HepG2 (cell line): ENCODE measurements at regions not wholly inside any gene's neighbourhood (a gene's known extent, or its start where the extent isn't known, plus 50 kb on each side); places are given as distances from the start of the nearest gene placed in this dataset.

ENCODE experiments used
- ATAC-seq: fragments of 200-7000 bp; cut with Tn5 transposase; 3 replicates; pipeline ENCODE4 v1.9.1; 2020; ENCODE audit warnings: mild to moderate bottlenecking, moderate library complexity
- BruUV-seq: library from RNA; stranded (reverse); fragments of 400-500 nt; replicated peaks from 2 replicates; lab custom pipeline; 2021; lab: Mats Ljungman, UMichigan
- CTCF ChIA-PET: fragments of 300-600 bp; formaldehyde crosslinking; extraction: SDS; loops from one replicate; lab custom pipeline; 2021; ENCODE audit warnings: low total read pairs, inconsistent platforms, low intra/inter-chr PET ratio; lab: Yijun Ruan, JAX
- POLR2A ChIA-PET: fragments of 350-600 bp; sonication (Branson Sonifier 250); formaldehyde crosslinking; loops from one replicate; lab custom pipeline; 2020; ENCODE audit warnings: antibody characterized with exemption, inconsistent platforms; lab: Yijun Ruan, JAX
- DNase-seq: peaks from one replicate; pipeline ENCODE4 v3.0.0-alpha.2; 2015; ENCODE audit warnings: low spot score
- FAIRE-seq: peaks from 3 replicates; lab custom pipeline; 2011; peaks lifted over from hg19 to GRCh38; lab: Jason Lieb, UNC
- H2AFZ ChIP-seq: one replicate; pipeline ENCODE4 v1.6.1; 2011; ENCODE audit warnings: low read length, inconsistent platforms
- H3K27ac ChIP-seq: fragments of 300-600 bp; 3 replicates; pipeline ENCODE4 v1.8.0; 2011; ENCODE audit warnings: mixed run types, mild to moderate bottlenecking, mixed read lengths, low read length, inconsistent platforms; ENCODE audit not compliant: insufficient read depth; ENCODE audit errors: extremely low read length
- H3K27me3 ChIP-seq, 2 experiments: fragments of 200-600 bp in 1 of 2; 2 replicates in 1 of 2; 3 replicates in 1 of 2; pipeline versions ENCODE4 v1.6.0 to v1.8.0; 2011; ENCODE audit warnings: low read length in 2 of 2, mild to moderate bottlenecking in 2 of 2, moderate library complexity in 2 of 2, inconsistent platforms in 1 of 2; ENCODE audit not compliant: insufficient read depth in 2 of 2, control insufficient read depth in 1 of 2
- H3K36me3 ChIP-seq, 2 experiments: fragments of 200-600 bp in 1 of 2; replicated peaks in 1 of 2; 2 replicates in 1 of 2; 3 replicates in 1 of 2; pipeline versions ENCODE4 v1.5.1 to v1.8.0; 2011; ENCODE audit warnings: low read length in 2 of 2, inconsistent platforms in 1 of 2; ENCODE audit not compliant: insufficient read depth in 2 of 2, control insufficient read depth in 1 of 2
- H3K4me1 ChIP-seq: 2 replicates; pipeline ENCODE4 v1.5.1; 2012; ENCODE audit warnings: low read length, inconsistent platforms; ENCODE audit not compliant: insufficient read depth
- H3K4me2 ChIP-seq: 2 replicates; pipeline ENCODE4 v1.6.0; 2011; ENCODE audit warnings: low read depth, low read length, inconsistent platforms
- H3K4me3 ChIP-seq, 3 experiments: fragments of 200-600 bp in 1 of 3; sonication (generic), shearing (Covaris generic) in 1 of 3; replicated peaks in 1 of 3; 2 replicates each; pipeline ENCODE4 v1.5.1; 2011 to 2016; ENCODE audit warnings: low read length in 3 of 3, inconsistent platforms in 2 of 3, low read depth in 2 of 3, mild to moderate bottlenecking in 2 of 3, control low read depth in 1 of 3, mixed read lengths in 1 of 3; ENCODE audit not compliant: insufficient read depth in 1 of 3
- H3K79me2 ChIP-seq: one replicate; pipeline ENCODE4 v1.6.1; 2011; ENCODE audit warnings: low read length, inconsistent platforms; ENCODE audit not compliant: insufficient read depth
- H3K9ac ChIP-seq: 2 replicates; pipeline ENCODE4 v1.6.0; 2011; ENCODE audit warnings: mild to moderate bottlenecking, low read depth, low read length, inconsistent platforms; ENCODE audit not compliant: insufficient read depth
- H3K9me3 ChIP-seq: 2 replicates; pipeline ENCODE4 v1.5.1; 2012; ENCODE audit warnings: mild to moderate bottlenecking, low read length
- H4K20me1 ChIP-seq: 2 replicates; pipeline ENCODE4 v1.6.0; 2011; ENCODE audit warnings: inconsistent platforms, mild to moderate bottlenecking, low read length, moderate library complexity; ENCODE audit not compliant: insufficient read depth
- ARID2 ChIP-seq: sonication (generic); formaldehyde crosslinking; IDR thresholded peaks from 2 replicates; pipeline ENCODE4 v1.8.1; 2022; ENCODE audit warnings: mild to moderate bottlenecking, missing genetic modification reagents, borderline replicate concordance
- CCDC6 ChIP-seq: sonication (generic); formaldehyde crosslinking; IDR thresholded peaks from 2 replicates; pipeline ENCODE4 v1.8.1; 2022; ENCODE audit warnings: mild to moderate bottlenecking, missing genetic modification reagents, moderate library complexity
- CEBPB ChIP-seq: IDR thresholded peaks from 2 replicates; pipeline ENCODE4 v1.6.1; 2011; ENCODE audit warnings: low read depth, low read length, improper control_type of control experiment, borderline replicate concordance
- EHMT2 ChIP-seq: fragments of 200-600 bp; sonication (generic); IDR thresholded peaks from 2 replicates; pipeline ENCODE4 v1.7.0; 2017; ENCODE audit warnings: antibody characterized with exemption, low read depth, low read length, borderline replicate concordance
- ETV5 ChIP-seq: IDR thresholded peaks from 2 replicates; pipeline ENCODE4 v1.6.1; 2018; ENCODE audit warnings: missing biosample characterization, missing genetic modification reagents, inconsistent platforms, borderline replicate concordance
- FOSL2 ChIP-seq: sonication (generic); formaldehyde crosslinking; IDR thresholded peaks from 2 replicates; pipeline ENCODE4 v1.4.0; 2020; ENCODE audit warnings: missing genetic modification reagents
- FOXA3 ChIP-seq: IDR thresholded peaks from 2 replicates; pipeline ENCODE4 v1.6.1; 2016; ENCODE audit warnings: missing genetic modification reagents, missing compliant biosample characterization
- GATA4 ChIP-seq: sonication (generic); IDR thresholded peaks from 2 replicates; pipeline ENCODE4 v1.6.1; 2016; ENCODE audit warnings: antibody characterized with exemption, low read depth, borderline replicate concordance
- MAFF ChIP-seq: IDR thresholded peaks from 2 replicates; pipeline ENCODE4 v1.6.1; 2011; ENCODE audit warnings: low read depth, low read length, improper control_type of control experiment
- MXI1 ChIP-seq: IDR thresholded peaks from 3 replicates; pipeline ENCODE4 v1.6.1; 2012; ENCODE audit warnings: low read depth, low read length, inconsistent platforms, borderline replicate concordance
- RFXAP ChIP-seq: sonication (generic); formaldehyde crosslinking; IDR thresholded peaks from 2 replicates; pipeline ENCODE4 v1.4.0; 2020; ENCODE audit warnings: missing genetic modification reagents, borderline replicate concordance
- SALL1 ChIP-seq: sonication (generic); formaldehyde crosslinking; IDR thresholded peaks from 2 replicates; pipeline ENCODE4 v1.8.0; 2022; ENCODE audit warnings: mild to moderate bottlenecking, missing genetic modification reagents
- SMARCC2 ChIP-seq: fragments of 450-650 bp; IDR thresholded peaks from 2 replicates; pipeline ENCODE4 v1.6.1; 2017; ENCODE audit warnings: antibody characterized with exemption, mild to moderate bottlenecking
- SMYD3 ChIP-seq: sonication (generic); formaldehyde crosslinking; IDR thresholded peaks from 2 replicates; pipeline ENCODE4 v1.8.1; 2023; ENCODE audit warnings: mild to moderate bottlenecking, missing genetic modification reagents
- SOX5 ChIP-seq: IDR thresholded peaks from 2 replicates; pipeline ENCODE4 v1.6.1; 2016; ENCODE audit warnings: borderline replicate concordance
- TCF12 ChIP-seq, 2 experiments: fragments of 450-650 bp in 1 of 2; sonication (generic) in 1 of 2; formaldehyde crosslinking in 1 of 2; IDR thresholded peaks; 2 replicates each; pipeline versions ENCODE4 v1.6.1 to v1.8.0; 2017 to 2022; ENCODE audit warnings: antibody characterized with exemption in 1 of 2, mild to moderate bottlenecking in 1 of 2, missing genetic modification reagents in 1 of 2, moderate library complexity in 1 of 2
- ZBTB7B ChIP-seq: sonication (generic); formaldehyde crosslinking; IDR thresholded peaks from 2 replicates; pipeline ENCODE4 v1.4.0; 2020; ENCODE audit warnings: missing genetic modification reagents
- ZSCAN25 ChIP-seq: sonication (generic); formaldehyde crosslinking; IDR thresholded peaks from 2 replicates; pipeline ENCODE4 v1.8.0; 2022; ENCODE audit warnings: mild to moderate bottlenecking, missing genetic modification reagents
- WGBS: methylation state at CpG from one replicate; pipeline ENCODE4 v1.1.6; 2017; ENCODE audit warnings: low lambda C conversion rate; 5-methylcytosine and 5-hydroxymethylcytosine counted together
- in situ Hi-C: cut with HindIII; loops from 2 replicates; pipeline ENCODE4 v1.10.0; 2017; ENCODE audit warnings: low pct_unique_long_range_greater_than_20kb; ENCODE audit not compliant: extremely low pct_ligation_motif_present
- intact Hi-C: fragments of 100-400 bp; cut with micrococcal nuclease; formaldehyde crosslinking; loops from one replicate; pipeline ENCODE4 v1.10.0; 2022; ENCODE audit not compliant: unreplicated experiment
- TF ChIP-seq, protein P1 (sequence below): sonication (generic); formaldehyde crosslinking; IDR thresholded peaks from 2 replicates; pipeline ENCODE4 v1.4.0; 2020; ENCODE audit warnings: missing genetic modification reagents, low read depth, mild to moderate bottlenecking, borderline replicate concordance
- TF ChIP-seq, protein P2 (sequence below): sonication (generic); formaldehyde crosslinking; IDR thresholded peaks from 2 replicates; pipeline ENCODE4 v1.5.0; 2020; ENCODE audit warnings: missing genetic modification reagents
- TF ChIP-seq, protein P3 (sequence below): sonication (generic); formaldehyde crosslinking; IDR thresholded peaks from 2 replicates; pipeline ENCODE4 v1.4.0; 2020; ENCODE audit warnings: mild to moderate bottlenecking, missing genetic modification reagents

DNA sequence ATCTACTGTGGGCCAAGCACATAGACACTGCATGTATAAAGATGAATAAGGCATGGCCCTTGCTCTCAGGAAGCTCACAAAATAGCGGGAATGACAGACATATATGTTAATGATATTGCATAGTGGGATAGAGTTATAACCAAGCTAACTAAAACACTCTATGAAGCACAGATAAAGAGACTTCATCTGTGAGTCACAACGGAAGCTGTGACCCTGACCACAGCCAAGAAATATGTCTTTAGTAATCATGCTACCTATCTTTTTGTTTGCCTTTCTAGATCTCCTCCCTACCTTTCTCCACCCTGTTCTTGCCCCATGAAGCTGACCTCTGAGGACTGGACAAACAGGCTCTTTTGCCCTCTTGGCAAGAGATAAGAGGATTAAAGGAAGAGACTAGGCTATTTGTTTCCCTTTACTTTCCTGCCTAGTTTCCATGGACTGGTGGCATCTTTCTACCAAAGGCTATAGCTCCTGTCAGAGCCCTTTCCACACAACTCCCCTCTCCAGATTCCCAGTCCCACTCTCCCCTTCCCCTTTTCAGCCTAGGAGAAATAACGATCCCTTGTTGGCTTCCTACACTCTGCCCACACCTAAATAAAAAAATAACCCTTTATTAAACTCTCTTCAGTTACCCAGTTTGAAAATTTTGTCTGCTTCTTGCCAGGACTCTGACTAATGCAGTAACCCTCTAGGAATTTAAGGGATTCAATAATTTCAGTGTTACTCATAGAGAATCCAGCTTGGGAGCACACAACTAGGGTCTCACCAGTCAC, 504.9 kb upstream of the MARCKS start:
- no TSS peak for BruUV-seq
- 1% methylated on average over 3 of the region's 3 CpGs for WGBS
- Histone ChIP-seq H3K36me3 (no peaks in the 10 kb centered on the region), H3K4me2 (peak overlapping the region; percentile 59), H3K27ac (peak overlapping the region; percentile 91), H3K27me3 (no peaks in the 10 kb centered on the region; a peak in 1 of 5 replicates), H3K4me3 (peak overlapping the region in 1 of 3 experiments; percentile 20; a peak in 1 of 6 replicates), H3K4me1 (peaks cover 75% of the 10 kb centered on the region), H2AFZ (no peak overlapping the region), H3K9ac (peak overlapping the region; percentile 41), H3K9me3 (no peaks in the 10 kb centered on the region), H3K79me2 (no peaks in the 10 kb centered on the region), H4K20me1 (no peaks in the 10 kb centered on the region)
- CTCF ChIA-PET: no interaction called here
- FAIRE-seq: peak; percentile 93
- POLR2A ChIA-PET: interaction anchor here (0.6 to 4.3 kb wide), 19 partner anchors 9 to 527 kb away, joined by 3 to 54 read pairs (median 4); no protein-coding TSS in a partner anchor
- DNase-seq: peak; percentile 100
- in situ Hi-C loops (loop anchor here (5.0 to 10.0 kb wide), 2 partner anchors 283 to 505 kb away; partner anchors contain the start of gene MARCKS), intact Hi-C loops (loop anchor here (1.0 to 2.0 kb wide), 4 partner anchors 9 to 507 kb away; no protein-coding TSS in a partner anchor)
- peak; percentile 94 for ATAC-seq
- TF ChIP-seq CEBPB: peak; percentile 88
- peak; percentile 61; the same call in 1 of the 2 replicates for TF ChIP-seq ZSCAN25 (CRISPR knock-in tag)
- TF ChIP-seq SOX5 (CRISPR knock-in tag): peak; percentile 97
- TF ChIP-seq ARID2 (CRISPR knock-in tag): peak; percentile 53; the same call in 1 of the 2 replicates
- TF ChIP-seq SMARCC2: peak; percentile 46; the same call in 1 of the 2 replicates
- no peak for TF ChIP-seq TCF12 (IDR thresholded peaks at IDR 0.05)
- TF ChIP-seq TCF12 (CRISPR knock-in tag; IDR thresholded peaks at IDR 0.05): peak; percentile 79; the same call in 1 of the 2 replicates
- TF ChIP-seq, protein P1, sequence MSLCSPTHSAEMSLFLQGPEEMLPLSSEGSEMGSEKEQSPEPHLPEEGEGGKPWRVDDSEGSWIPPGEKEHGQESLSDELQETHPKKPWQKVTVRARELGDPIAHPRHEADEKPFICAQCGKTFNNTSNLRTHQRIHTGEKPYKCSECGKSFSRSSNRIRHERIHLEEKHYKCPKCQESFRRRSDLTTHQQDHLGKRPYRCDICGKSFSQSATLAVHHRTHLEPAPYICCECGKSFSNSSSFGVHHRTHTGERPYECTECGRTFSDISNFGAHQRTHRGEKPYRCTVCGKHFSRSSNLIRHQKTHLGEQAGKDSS (CRISPR knock-in tag): 0 out of 2 replicates have a peak, but pooled peaks have one; percentile 29
- peak; percentile 45; the same call in 1 of the 3 replicates for TF ChIP-seq MXI1
- peak; percentile 97 for TF ChIP-seq ETV5 (CRISPR knock-in tag)
- peak; percentile 84 for TF ChIP-seq ZBTB7B (CRISPR knock-in tag)
- peak; percentile 98 for TF ChIP-seq FOSL2 (CRISPR knock-in tag)
- TF ChIP-seq, protein P2, sequence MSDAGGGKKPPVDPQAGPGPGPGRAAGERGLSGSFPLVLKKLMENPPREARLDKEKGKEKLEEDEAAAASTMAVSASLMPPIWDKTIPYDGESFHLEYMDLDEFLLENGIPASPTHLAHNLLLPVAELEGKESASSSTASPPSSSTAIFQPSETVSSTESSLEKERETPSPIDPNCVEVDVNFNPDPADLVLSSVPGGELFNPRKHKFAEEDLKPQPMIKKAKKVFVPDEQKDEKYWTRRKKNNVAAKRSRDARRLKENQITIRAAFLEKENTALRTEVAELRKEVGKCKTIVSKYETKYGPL (CRISPR knock-in tag): no peak
- TF ChIP-seq EHMT2: peak; percentile 51
- peak; percentile 98 for TF ChIP-seq GATA4
- TF ChIP-seq FOXA3 (CRISPR knock-in tag): peak; percentile 98
- TF ChIP-seq MAFF: 0 out of 2 replicates have a peak, but pooled peaks have one; percentile 18
- peak; percentile 100 for TF ChIP-seq SALL1
- no peak for TF ChIP-seq CCDC6 (CRISPR knock-in tag)
- peak; percentile 85; the same call in 1 of the 2 replicates for TF ChIP-seq RFXAP
- 0 out of 2 replicates have a peak, but pooled peaks have one; percentile 68 for TF ChIP-seq SMYD3 (CRISPR knock-in tag)
- TF ChIP-seq, protein P3, sequence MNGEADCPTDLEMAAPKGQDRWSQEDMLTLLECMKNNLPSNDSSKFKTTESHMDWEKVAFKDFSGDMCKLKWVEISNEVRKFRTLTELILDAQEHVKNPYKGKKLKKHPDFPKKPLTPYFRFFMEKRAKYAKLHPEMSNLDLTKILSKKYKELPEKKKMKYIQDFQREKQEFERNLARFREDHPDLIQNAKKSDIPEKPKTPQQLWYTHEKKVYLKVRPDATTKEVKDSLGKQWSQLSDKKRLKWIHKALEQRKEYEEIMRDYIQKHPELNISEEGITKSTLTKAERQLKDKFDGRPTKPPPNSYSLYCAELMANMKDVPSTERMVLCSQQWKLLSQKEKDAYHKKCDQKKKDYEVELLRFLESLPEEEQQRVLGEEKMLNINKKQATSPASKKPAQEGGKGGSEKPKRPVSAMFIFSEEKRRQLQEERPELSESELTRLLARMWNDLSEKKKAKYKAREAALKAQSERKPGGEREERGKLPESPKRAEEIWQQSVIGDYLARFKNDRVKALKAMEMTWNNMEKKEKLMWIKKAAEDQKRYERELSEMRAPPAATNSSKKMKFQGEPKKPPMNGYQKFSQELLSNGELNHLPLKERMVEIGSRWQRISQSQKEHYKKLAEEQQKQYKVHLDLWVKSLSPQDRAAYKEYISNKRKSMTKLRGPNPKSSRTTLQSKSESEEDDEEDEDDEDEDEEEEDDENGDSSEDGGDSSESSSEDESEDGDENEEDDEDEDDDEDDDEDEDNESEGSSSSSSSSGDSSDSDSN (CRISPR knock-in tag): no peak
